GM12892 (cell line): ENCODE measurements at regions not wholly inside any gene's neighbourhood (a gene's known extent, or its start where the extent isn't known, plus 50 kb on each side); places are given as distances from the start of the nearest gene placed in this dataset.

Experiments used
- POLR2A ChIP-seq: IDR thresholded peaks from 2 replicates; pipeline ENCODE4 v1.6.1; 2011; ENCODE audit warnings: low read depth, low read length, control low read depth
- POLR2AphosphoS5 ChIP-seq: IDR thresholded peaks from 2 replicates; pipeline ENCODE4 v1.6.1; 2011; ENCODE audit warnings: low read depth, low read length, control low read depth
- TAF1 ChIP-seq: IDR thresholded peaks from 2 replicates; pipeline ENCODE4 v1.6.1; 2011; ENCODE audit warnings: low read depth, mild to moderate bottlenecking, control low read depth, low read length, borderline replicate concordance

- TF ChIP-seq TAF1 (no peak), POLR2A (no peak), POLR2AphosphoS5 (no peak)
These were observed 53.5 kb upstream of the TAF11L2 start for GRCh38 chr5:17444496-17444895.
